ENCODE measurements at regions not wholly inside any gene's neighbourhood (a gene's known extent, or its start where the extent isn't known, plus 50 kb on each side); places are given as distances from the start of the nearest gene placed in this dataset.

- no peak for DNase-seq
These were observed 518.2 kb downstream of the BNC2 start for GRCh38 chr9:16352251-16352650.

GRCh38 chr9:16352791-16353401 is 517.6 kb downstream of the BNC2 start:
- no peak for DNase-seq

GRCh38 chr9:16356196-16356765 is 514.2 kb downstream of the BNC2 start:
- DNase-seq = no peak

GRCh38 chr9:16357828-16358227 is 512.6 kb downstream of the BNC2 start:
- no peak for DNase-seq

DNA sequence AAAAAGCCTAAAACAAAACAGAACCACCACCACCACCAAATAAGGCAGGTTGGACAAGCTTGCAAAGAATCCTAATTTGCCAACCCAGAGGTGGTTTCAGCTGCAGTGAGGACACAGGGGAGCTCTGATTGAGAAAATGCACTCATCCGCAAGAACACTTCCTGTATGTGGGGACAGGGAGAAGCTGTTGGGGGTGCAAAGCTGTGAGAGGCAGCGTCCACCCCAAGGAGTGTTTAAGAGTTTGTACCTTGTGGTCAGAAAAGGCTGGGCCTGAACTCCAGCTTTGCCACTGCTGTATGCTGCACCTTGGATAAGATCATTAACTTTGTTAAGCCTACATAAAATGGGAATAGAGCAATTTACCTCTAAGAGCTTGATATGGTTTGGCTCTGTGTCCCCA is 511.7 kb downstream of the BNC2 start:
- DNase-seq = no peak

Measured in hematopoietic multipotent progenitor cell treated with erythropoietin and hydrocortisone succinate and interleukin-3 and kit ligand, for 6 days (in vitro differentiated cells).